ENCODE measurements at regions not wholly inside any gene's neighbourhood (a gene's known extent, or its start where the extent isn't known, plus 50 kb on each side); places are given as distances from the start of the nearest gene placed in this dataset.

GRCh38 chr3:177463863-177464262, 266.6 kb upstream of the TBL1XR1 start:
- TF ChIP-seq POLR2A (IDR thresholded peaks at IDR 0.05), result no peak
- TF ChIP-seq, protein P1, sequence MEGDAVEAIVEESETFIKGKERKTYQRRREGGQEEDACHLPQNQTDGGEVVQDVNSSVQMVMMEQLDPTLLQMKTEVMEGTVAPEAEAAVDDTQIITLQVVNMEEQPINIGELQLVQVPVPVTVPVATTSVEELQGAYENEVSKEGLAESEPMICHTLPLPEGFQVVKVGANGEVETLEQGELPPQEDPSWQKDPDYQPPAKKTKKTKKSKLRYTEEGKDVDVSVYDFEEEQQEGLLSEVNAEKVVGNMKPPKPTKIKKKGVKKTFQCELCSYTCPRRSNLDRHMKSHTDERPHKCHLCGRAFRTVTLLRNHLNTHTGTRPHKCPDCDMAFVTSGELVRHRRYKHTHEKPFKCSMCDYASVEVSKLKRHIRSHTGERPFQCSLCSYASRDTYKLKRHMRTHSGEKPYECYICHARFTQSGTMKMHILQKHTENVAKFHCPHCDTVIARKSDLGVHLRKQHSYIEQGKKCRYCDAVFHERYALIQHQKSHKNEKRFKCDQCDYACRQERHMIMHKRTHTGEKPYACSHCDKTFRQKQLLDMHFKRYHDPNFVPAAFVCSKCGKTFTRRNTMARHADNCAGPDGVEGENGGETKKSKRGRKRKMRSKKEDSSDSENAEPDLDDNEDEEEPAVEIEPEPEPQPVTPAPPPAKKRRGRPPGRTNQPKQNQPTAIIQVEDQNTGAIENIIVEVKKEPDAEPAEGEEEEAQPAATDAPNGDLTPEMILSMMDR (IDR thresholded peaks at IDR 0.05), result no peak

All from heart left ventricle (tissue), 13 donors.